K562 (cell line): ENCODE measurements at regions not wholly inside any gene's neighbourhood (a gene's known extent, or its start where the extent isn't known, plus 50 kb on each side); places are given as distances from the start of the nearest gene placed in this dataset.

Experiments
- CAMTA2 ChIP-seq: fragments of 250-450 bp; sonication (Bioruptor Pico); conservative IDR thresholded peaks from 2 replicates; pipeline ENCODE4 v1.5.1; 2022
- CBFA2T3 ChIP-seq: fragments of 450-650 bp; IDR thresholded peaks from 2 replicates; pipeline ENCODE4 v1.6.1; 2017
- CHD2 ChIP-seq: IDR thresholded peaks from 2 replicates; pipeline ENCODE4 v1.6.1; 2011; ENCODE audit warnings: low read depth, low read length
- DDX20 ChIP-seq: fragments of 450-650 bp; IDR thresholded peaks from 2 replicates; pipeline ENCODE4 v1.6.1; 2016; ENCODE audit warnings: missing genetic modification characterization, low read depth, mild to moderate bottlenecking, missing compliant biosample characterization, moderate library complexity
- DMBX1 ChIP-seq: fragments of 250-450 bp; sonication (Bioruptor Pico); IDR thresholded peaks from 2 replicates; pipeline ENCODE4 v1.8.0; 2022; ENCODE audit warnings: inconsistent platforms, mild to moderate bottlenecking, moderate library complexity, borderline replicate concordance
- KDM5B ChIP-seq: fragments of 200-600 bp; sonication (generic); IDR thresholded peaks from 2 replicates; pipeline ENCODE4 v1.6.1; 2012; ENCODE audit warnings: low read depth, mild to moderate bottlenecking, moderate library complexity, low read length, control low read depth, inconsistent platforms; ENCODE audit not compliant: insufficient replicate concordance
- KLF6 ChIP-seq: fragments of 250-450 bp; sonication (Bioruptor Pico); IDR thresholded peaks from 2 replicates; pipeline ENCODE4 v1.4.0; 2020; ENCODE audit warnings: mild to moderate bottlenecking, moderate library complexity, borderline replicate concordance
- MAFK ChIP-seq: IDR thresholded peaks from 2 replicates; pipeline ENCODE4 v1.6.1; 2011; ENCODE audit warnings: low read length, improper control_type of control experiment
- MECOM ChIP-seq: fragments of 250-450 bp; sonication (Bioruptor Pico); IDR thresholded peaks from 2 replicates; pipeline ENCODE4 v1.8.0; 2022; ENCODE audit warnings: inconsistent platforms
- NCOA2 ChIP-seq, 2 experiments: fragments of 450-650 bp; IDR thresholded peaks; 2 replicates each; pipeline ENCODE4 v1.6.1; 2018; ENCODE audit warnings: mild to moderate bottlenecking in 2 of 2, moderate library complexity in 1 of 2; ENCODE audit not compliant: partially characterized antibody in 2 of 2
- PHF21A ChIP-seq: fragments of 450-650 bp; IDR thresholded peaks from 2 replicates; pipeline ENCODE4 v1.6.1; 2017; ENCODE audit warnings: low read depth, borderline replicate concordance
- PURB ChIP-seq: sonication (generic); formaldehyde crosslinking; IDR thresholded peaks from 2 replicates; pipeline ENCODE4 v1.9.0; 2021; ENCODE audit warnings: low read depth, mild to moderate bottlenecking, missing genetic modification reagents
- RNF2 ChIP-seq: sonication (generic); IDR thresholded peaks from 2 replicates; pipeline ENCODE4 v1.6.1; 2016
- SAP30 ChIP-seq: fragments of 200-600 bp; sonication (generic); IDR thresholded peaks from 2 replicates; pipeline ENCODE4 v1.6.1; 2012; ENCODE audit warnings: borderline replicate concordance, low read depth, mild to moderate bottlenecking, moderate library complexity, low read length, control low read depth, inconsistent platforms; ENCODE audit not compliant: insufficient read depth, poor library complexity, severe bottlenecking
- SLC30A9 ChIP-seq: fragments of 250-450 bp; sonication (Bioruptor Pico); IDR thresholded peaks from 2 replicates; pipeline ENCODE4 v1.8.0; 2022; ENCODE audit warnings: mild to moderate bottlenecking, moderate library complexity
- STAG1 ChIP-seq: sonication (generic); formaldehyde crosslinking; IDR thresholded peaks from 2 replicates; pipeline ENCODE4 v1.5.0; 2020; ENCODE audit warnings: missing genetic modification reagents, borderline replicate concordance
- SUPT5H ChIP-seq: fragments of 450-650 bp; IDR thresholded peaks from 2 replicates; pipeline ENCODE4 v1.6.1; 2016
- U2AF1 ChIP-seq: fragments of 200-400 bp; formaldehyde crosslinking; optimal IDR thresholded peaks from 2 replicates; pipeline ENCODE3; 2017; ENCODE audit warnings: mild to moderate bottlenecking, low read depth, low read length, moderate library complexity
- ZNF12 ChIP-seq: sonication (generic); formaldehyde crosslinking; IDR thresholded peaks from 2 replicates; pipeline ENCODE4 v1.4.0; 2020; ENCODE audit warnings: mild to moderate bottlenecking, missing genetic modification reagents
- ZNF239 ChIP-seq: fragments of 250-450 bp; sonication (Bioruptor Pico); IDR thresholded peaks from 2 replicates; pipeline ENCODE4 v1.4.0; 2020; ENCODE audit warnings: mild to moderate bottlenecking
- ZNF274 ChIP-seq: IDR thresholded peaks from 2 replicates; pipeline ENCODE4 v1.6.1; 2011; ENCODE audit warnings: low read depth, mild to moderate bottlenecking, low read length, moderate library complexity, borderline replicate concordance
- TF ChIP-seq, protein P1 (sequence below): IDR thresholded peaks from 3 replicates; pipeline ENCODE4 v1.6.1; 2011; ENCODE audit warnings: borderline replicate concordance, mild to moderate bottlenecking, moderate library complexity; ENCODE audit not compliant: insufficient read length; ENCODE audit errors: extremely low read depth
- TF ChIP-seq, protein P2 (sequence below): sonication (generic); formaldehyde crosslinking; IDR thresholded peaks from 2 replicates; pipeline ENCODE4 v1.9.0; 2022; ENCODE audit warnings: mild to moderate bottlenecking, missing genetic modification reagents
- TF ChIP-seq, protein P3 (sequence below), 3 experiments: fragments of 200-800 bp in 1 of 3; sonication (Bioruptor generic) in 1 of 3; sonication (generic) in 1 of 3; formaldehyde crosslinking in 1 of 3; IDR thresholded peaks; 2 replicates each; pipeline versions ENCODE4 v1.6.1 to v1.8.0; 2016 to 2022; ENCODE audit warnings: mild to moderate bottlenecking in 2 of 3, missing compliant biosample characterization in 2 of 3, missing genetic modification characterization in 2 of 3, missing genetic modification reagents in 1 of 3
- TF ChIP-seq, protein P4 (sequence below): fragments of 450-650 bp; formaldehyde crosslinking; IDR thresholded peaks from 2 replicates; pipeline ENCODE4 v1.4.0; 2022; ENCODE audit warnings: mild to moderate bottlenecking, moderate library complexity

DNA sequence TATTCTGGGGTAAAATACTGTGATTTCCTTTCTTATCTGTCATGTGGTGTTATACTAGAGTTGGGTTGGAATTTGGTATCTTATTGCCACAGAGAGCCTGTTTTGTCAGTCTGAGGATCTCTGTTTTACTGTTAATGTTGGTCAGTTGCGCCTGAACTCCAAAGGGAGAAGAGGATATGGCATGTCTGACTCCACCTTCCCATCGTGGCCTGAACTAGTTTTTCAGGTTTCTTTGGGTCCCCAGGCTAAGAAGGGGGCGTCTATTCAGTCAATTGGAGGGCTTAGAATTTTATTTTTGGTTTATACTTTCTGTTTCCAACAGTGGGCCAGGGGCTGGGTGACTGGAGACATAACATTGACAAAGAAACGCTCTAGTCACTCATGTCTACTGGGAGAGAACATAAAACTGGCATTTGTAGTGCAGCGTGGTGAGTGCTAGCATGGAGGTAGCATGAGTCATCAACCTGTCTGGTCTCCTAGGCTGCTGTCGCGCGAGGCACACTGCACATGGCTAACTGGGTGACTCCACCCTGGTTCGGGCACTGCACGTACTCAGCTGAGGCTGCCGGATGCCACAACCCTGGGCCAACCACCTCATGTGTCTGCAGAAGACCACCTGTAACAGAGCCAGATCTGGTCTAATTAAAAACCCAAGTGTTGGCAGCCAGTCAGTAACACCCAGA is 120.1 kb upstream of the OR9Q1 start (continued):
- TF ChIP-seq, protein P1, sequence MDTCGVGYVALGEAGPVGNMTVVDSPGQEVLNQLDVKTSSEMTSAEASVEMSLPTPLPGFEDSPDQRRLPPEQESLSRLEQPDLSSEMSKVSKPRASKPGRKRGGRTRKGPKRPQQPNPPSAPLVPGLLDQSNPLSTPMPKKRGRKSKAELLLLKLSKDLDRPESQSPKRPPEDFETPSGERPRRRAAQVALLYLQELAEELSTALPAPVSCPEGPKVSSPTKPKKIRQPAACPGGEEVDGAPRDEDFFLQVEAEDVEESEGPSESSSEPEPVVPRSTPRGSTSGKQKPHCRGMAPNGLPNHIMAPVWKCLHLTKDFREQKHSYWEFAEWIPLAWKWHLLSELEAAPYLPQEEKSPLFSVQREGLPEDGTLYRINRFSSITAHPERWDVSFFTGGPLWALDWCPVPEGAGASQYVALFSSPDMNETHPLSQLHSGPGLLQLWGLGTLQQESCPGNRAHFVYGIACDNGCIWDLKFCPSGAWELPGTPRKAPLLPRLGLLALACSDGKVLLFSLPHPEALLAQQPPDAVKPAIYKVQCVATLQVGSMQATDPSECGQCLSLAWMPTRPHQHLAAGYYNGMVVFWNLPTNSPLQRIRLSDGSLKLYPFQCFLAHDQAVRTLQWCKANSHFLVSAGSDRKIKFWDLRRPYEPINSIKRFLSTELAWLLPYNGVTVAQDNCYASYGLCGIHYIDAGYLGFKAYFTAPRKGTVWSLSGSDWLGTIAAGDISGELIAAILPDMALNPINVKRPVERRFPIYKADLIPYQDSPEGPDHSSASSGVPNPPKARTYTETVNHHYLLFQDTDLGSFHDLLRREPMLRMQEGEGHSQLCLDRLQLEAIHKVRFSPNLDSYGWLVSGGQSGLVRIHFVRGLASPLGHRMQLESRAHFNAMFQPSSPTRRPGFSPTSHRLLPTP = no peak
- TF ChIP-seq MECOM = no peak
- no peak for TF ChIP-seq SAP30
- no peak for TF ChIP-seq SUPT5H
- TF ChIP-seq STAG1 (CRISPR knock-in tag) = no peak
- TF ChIP-seq RNF2 = no peak
- TF ChIP-seq MAFK = no peak
- peak; percentile 45; the same call in 1 of the 2 replicates for TF ChIP-seq DMBX1 (CRISPR knock-in tag)
- TF ChIP-seq ZNF239 = no peak
- TF ChIP-seq, protein P2, sequence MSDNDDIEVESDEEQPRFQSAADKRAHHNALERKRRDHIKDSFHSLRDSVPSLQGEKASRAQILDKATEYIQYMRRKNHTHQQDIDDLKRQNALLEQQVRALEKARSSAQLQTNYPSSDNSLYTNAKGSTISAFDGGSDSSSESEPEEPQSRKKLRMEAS (CRISPR knock-in tag) = peak; percentile 61
- TF ChIP-seq CHD2 = no peak
- TF ChIP-seq PHF21A = no peak
- no peak for TF ChIP-seq NCOA2 (IDR thresholded peaks at IDR 0.05; ENCODE audit: partially characterized antibody in 2 of 2)
- no peak for TF ChIP-seq U2AF1
- 0 out of 2 replicates have a peak, but pooled peaks have one; percentile 10 for TF ChIP-seq CBFA2T3
- TF ChIP-seq KLF6 = no peak
- TF ChIP-seq KDM5B = no peak
- no peak for TF ChIP-seq ZNF12 (CRISPR knock-in tag)
- TF ChIP-seq CAMTA2 (CRISPR knock-in tag) = no peak
- no peak for TF ChIP-seq ZNF274
- TF ChIP-seq PURB (CRISPR knock-in tag) = no peak
- TF ChIP-seq, protein P3, sequence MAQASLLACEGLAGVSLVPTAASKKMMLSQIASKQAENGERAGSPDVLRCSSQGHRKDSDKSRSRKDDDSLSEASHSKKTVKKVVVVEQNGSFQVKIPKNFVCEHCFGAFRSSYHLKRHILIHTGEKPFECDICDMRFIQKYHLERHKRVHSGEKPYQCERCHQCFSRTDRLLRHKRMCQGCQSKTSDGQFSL (CRISPR knock-in tag; IDR thresholded peaks at IDR 0.05) = no peak
- TF ChIP-seq, protein P3 (tag; IDR thresholded peaks at IDR 0.05) = no peak
- TF ChIP-seq DDX20 (tag) = no peak
- TF ChIP-seq SLC30A9 (CRISPR knock-in tag) = no peak
- TF ChIP-seq, protein P4, sequence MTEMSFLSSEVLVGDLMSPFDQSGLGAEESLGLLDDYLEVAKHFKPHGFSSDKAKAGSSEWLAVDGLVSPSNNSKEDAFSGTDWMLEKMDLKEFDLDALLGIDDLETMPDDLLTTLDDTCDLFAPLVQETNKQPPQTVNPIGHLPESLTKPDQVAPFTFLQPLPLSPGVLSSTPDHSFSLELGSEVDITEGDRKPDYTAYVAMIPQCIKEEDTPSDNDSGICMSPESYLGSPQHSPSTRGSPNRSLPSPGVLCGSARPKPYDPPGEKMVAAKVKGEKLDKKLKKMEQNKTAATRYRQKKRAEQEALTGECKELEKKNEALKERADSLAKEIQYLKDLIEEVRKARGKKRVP (CRISPR knock-in tag) = no peak; the same call in 1 of the 2 replicates
